C4-2B (cell line): ENCODE measurements at regions not wholly inside any gene's neighbourhood (a gene's known extent, or its start where the extent isn't known, plus 50 kb on each side); places are given as distances from the start of the nearest gene placed in this dataset.

ENCODE experiments used
- H3K27ac ChIP-seq: fragments of 450-650 bp; 2 replicates; pipeline ENCODE4 v1.5.1; 2017
- CTCF ChIP-seq: fragments of 450-650 bp; conservative IDR thresholded peaks from 2 replicates; pipeline ENCODE4 v1.5.1; 2017; ENCODE audit warnings: mild to moderate bottlenecking
- ZFX ChIP-seq: fragments of 450-650 bp; IDR thresholded peaks from 2 replicates; pipeline ENCODE4 v1.6.1; 2017

- H3K27ac ChIP-seq: no peak overlapping the region
- TF ChIP-seq CTCF (no peak), ZFX (no peak)
These were observed 1157.5 kb upstream of the ZEB2 start for GRCh38 chr2:145677371-145677770.

- H3K27ac ChIP-seq: no peak overlapping the region
- TF ChIP-seq ZFX: no peak
- TF ChIP-seq CTCF: no peak
These were observed 1154.8 kb upstream of the ZEB2 start for GRCh38 chr2:145674705-145675104.

GRCh38 chr2:145669301-145669700 lies 1149.4 kb upstream of the ZEB2 start:
- TF ChIP-seq CTCF (no peak), ZFX (no peak)
- no peak overlapping the region for H3K27ac ChIP-seq

- TF ChIP-seq CTCF: no peak
- no peak for TF ChIP-seq ZFX
- no peak overlapping the region for H3K27ac ChIP-seq
These were observed 1146.6 kb upstream of the ZEB2 start for GRCh38 chr2:145666552-145666951.

GRCh38 chr2:145657265-145657664 lies 1137.3 kb upstream of the ZEB2 start:
- TF ChIP-seq ZFX (no peak), CTCF (no peak)
- H3K27ac ChIP-seq: no peak overlapping the region

- H3K27ac ChIP-seq: no peak overlapping the region
- TF ChIP-seq ZFX (no peak), CTCF (no peak)
These were observed 1135.3 kb upstream of the ZEB2 start for GRCh38 chr2:145655165-145655765.

- H3K27ac ChIP-seq: no peak overlapping the region
- TF ChIP-seq CTCF (no peak), ZFX (no peak)
These were observed 1134.8 kb upstream of the ZEB2 start for GRCh38 chr2:145654746-145655145.
